ENCODE measurements at regions not wholly inside any gene's neighbourhood (a gene's known extent, or its start where the extent isn't known, plus 50 kb on each side); places are given as distances from the start of the nearest gene placed in this dataset.

- no peak for DNase-seq
Measured at GRCh38 chr2:58671675-58672074, 430.6 kb upstream of the FANCL start.

GRCh38 chr2:58669998-58670397 is 428.9 kb upstream of the FANCL start:
- no peak for DNase-seq

- DNase-seq, result no peak
Measured at GRCh38 chr2:58667137-58667774, 426.1 kb upstream of the FANCL start.

GRCh38 chr2:58666323-58666970 is 425.3 kb upstream of the FANCL start:
- no peak for DNase-seq

GRCh38 chr2:58665154-58665553 is 424.0 kb upstream of the FANCL start:
- DNase-seq, result no peak

GRCh38 chr2:58664523-58665151 is 423.5 kb upstream of the FANCL start:
- DNase-seq, result no peak

GRCh38 chr2:58660046-58660445 is 418.9 kb upstream of the FANCL start:
- DNase-seq, result no peak

GRCh38 chr2:58655152-58655551 is 414.0 kb upstream of the FANCL start:
- no peak for DNase-seq

GRCh38 chr2:58651930-58652329 is 410.8 kb upstream of the FANCL start:
- DNase-seq, result no peak

- DNase-seq, result no peak
Measured at GRCh38 chr2:58650781-58651180, 409.7 kb upstream of the FANCL start.

GRCh38 chr2:58649756-58650155 is 408.6 kb upstream of the FANCL start:
- DNase-seq, result no peak

- DNase-seq, result no peak
Measured at GRCh38 chr2:58645017-58645416, 403.9 kb upstream of the FANCL start.

GRCh38 chr2:58644451-58644850 is 403.3 kb upstream of the FANCL start:
- DNase-seq, result no peak

- no peak for DNase-seq
Measured at GRCh38 chr2:58641001-58641400, 399.9 kb upstream of the FANCL start.

- DNase-seq, result no peak
Measured at GRCh38 chr2:58640042-58640441, 398.9 kb upstream of the FANCL start.

GRCh38 chr2:58638256-58638805 is 397.2 kb upstream of the FANCL start:
- DNase-seq, result no peak

- DNase-seq, result no peak
Measured at GRCh38 chr2:58636872-58637271, 395.7 kb upstream of the FANCL start.

GRCh38 chr2:58635801-58636375 is 394.8 kb upstream of the FANCL start:
- no peak for DNase-seq

GRCh38 chr2:58634653-58635370 is 393.7 kb upstream of the FANCL start:
- DNase-seq, result no peak

- no peak for DNase-seq
Measured at GRCh38 chr2:58633613-58634365, 392.7 kb upstream of the FANCL start.

- DNase-seq, result no peak
Measured at GRCh38 chr2:58631986-58632385, 390.9 kb upstream of the FANCL start.

GRCh38 chr2:58629545-58630119 is 388.5 kb upstream of the FANCL start:
- no peak for DNase-seq
